ENCODE measurements at regions not wholly inside any gene's neighbourhood (a gene's known extent, or its start where the extent isn't known, plus 50 kb on each side); places are given as distances from the start of the nearest gene placed in this dataset.

DNA sequence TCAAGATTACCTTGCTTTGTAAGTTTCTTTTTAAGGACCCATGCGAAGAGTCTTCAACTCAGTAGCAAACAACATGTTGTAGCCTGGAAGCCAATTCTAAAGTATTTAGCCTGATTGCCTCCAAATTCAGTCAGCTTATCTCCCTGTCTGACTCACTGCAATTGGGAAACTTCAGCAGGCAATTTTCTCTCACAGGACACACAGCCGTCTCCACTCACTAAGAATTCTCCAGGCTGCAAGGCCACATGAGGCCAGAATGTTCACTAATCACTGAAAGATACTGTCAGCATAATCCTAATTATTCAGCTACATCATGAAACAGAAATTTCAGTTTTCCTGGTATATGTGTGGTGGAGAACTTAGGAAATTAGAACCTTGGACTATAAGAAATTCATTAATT, 78.1 kb upstream of the PDE1A start:
- TF ChIP-seq CTCF (IDR thresholded peaks at IDR 0.05; ENCODE audit: low read depth, low read length, missing input control), result no peak
- no peak for TF ChIP-seq REST (IDR thresholded peaks at IDR 0.05)
- TF ChIP-seq YY1 (IDR thresholded peaks at IDR 0.05), result no peak
- TF ChIP-seq RAD21 (IDR thresholded peaks at IDR 0.05), result peak; percentile 8 to 16
- TF ChIP-seq MAX (IDR thresholded peaks at IDR 0.05), result no peak
- no peak for TF ChIP-seq TAF1 (conservative IDR thresholded peaks at IDR 0.05)
- TF ChIP-seq GABPA (IDR thresholded peaks at IDR 0.05 in 1 of 2, conservative IDR thresholded peaks at IDR 0.05 in 1 of 2), result no peak
- TF ChIP-seq, protein P1, sequence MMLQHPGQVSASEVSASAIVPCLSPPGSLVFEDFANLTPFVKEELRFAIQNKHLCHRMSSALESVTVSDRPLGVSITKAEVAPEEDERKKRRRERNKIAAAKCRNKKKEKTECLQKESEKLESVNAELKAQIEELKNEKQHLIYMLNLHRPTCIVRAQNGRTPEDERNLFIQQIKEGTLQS (IDR thresholded peaks at IDR 0.05), result no peak
- no peak for TF ChIP-seq EGR1 (IDR thresholded peaks at IDR 0.05; ENCODE audit: low read depth in 2 of 2)
- peak in 1 of 2 donors; percentile 9 for TF ChIP-seq RXRA (IDR thresholded peaks at IDR 0.05)
- no peak for TF ChIP-seq ZBTB33 (IDR thresholded peaks at IDR 0.05)
- no peak for TF ChIP-seq FOXA2 (IDR thresholded peaks at IDR 0.05)
- no peak for TF ChIP-seq HNF4G (IDR thresholded peaks at IDR 0.05)
